ENCODE measurements at regions not wholly inside any gene's neighbourhood (a gene's known extent, or its start where the extent isn't known, plus 50 kb on each side); places are given as distances from the start of the nearest gene placed in this dataset.

GRCh38 chr9:12464910-12465512, 228.2 kb upstream of the TYRP1 start:
- Histone ChIP-seq H3K9ac (ENCODE audit: low read length) (no peak overlapping the region), H3K27ac (ENCODE audit: low read depth, low read length) (no peak overlapping the region), H3K4me1 (ENCODE audit: control insufficient read depth, insufficient read depth, low read length) (peaks cover 24% of the 10 kb centered on the region), H3K27me3 (ENCODE audit: control insufficient read depth, insufficient read depth, low read length) (no peaks in the 10 kb centered on the region), H3K36me3 (ENCODE audit: control insufficient read depth, insufficient read depth, low read length) (no peaks in the 10 kb centered on the region), H3K4me3 (ENCODE audit: low read depth, low read length) (no peak overlapping the region), H3K9me3 (ENCODE audit: control insufficient read depth, insufficient read depth, low read depth, low read length) (peaks cover 10% of the 10 kb centered on the region)

GRCh38 chr9:12469084-12469483, 224.1 kb upstream of the TYRP1 start:
- Histone ChIP-seq H3K27ac (ENCODE audit: low read depth, low read length) (no peak overlapping the region), H3K4me1 (ENCODE audit: control insufficient read depth, insufficient read depth, low read length) (peaks cover 8% of the 10 kb centered on the region), H3K27me3 (ENCODE audit: control insufficient read depth, insufficient read depth, low read length) (no peaks in the 10 kb centered on the region), H3K9me3 (ENCODE audit: control insufficient read depth, insufficient read depth, low read depth, low read length) (no peaks in the 10 kb centered on the region), H3K36me3 (ENCODE audit: control insufficient read depth, insufficient read depth, low read length) (no peaks in the 10 kb centered on the region), H3K9ac (ENCODE audit: low read length) (no peak overlapping the region), H3K4me3 (ENCODE audit: low read depth, low read length) (no peak overlapping the region)

- H3K27me3 ChIP-seq (ENCODE audit: control insufficient read depth, insufficient read depth, low read length), result no peaks in the 10 kb centered on the region
Measured at GRCh38 chr9:12494411-12494810, 198.8 kb upstream of the TYRP1 start.

GRCh38 chr9:12497790-12498189, 195.4 kb upstream of the TYRP1 start:
- Histone ChIP-seq H3K9ac (ENCODE audit: low read length) (no peak overlapping the region), H3K4me1 (ENCODE audit: control insufficient read depth, insufficient read depth, low read length) (no peaks in the 10 kb centered on the region), H3K4me3 (ENCODE audit: low read depth, low read length) (no peak overlapping the region), H3K9me3 (ENCODE audit: control insufficient read depth, insufficient read depth, low read depth, low read length) (no peaks in the 10 kb centered on the region), H3K36me3 (ENCODE audit: control insufficient read depth, insufficient read depth, low read length) (no peaks in the 10 kb centered on the region), H3K27me3 (ENCODE audit: control insufficient read depth, insufficient read depth, low read length) (no peaks in the 10 kb centered on the region), H3K27ac (ENCODE audit: low read depth, low read length) (no peak overlapping the region)

More at GRCh38 chr9:12494411-12494810, 198.8 kb upstream of the TYRP1 start:
- Histone ChIP-seq H3K36me3 (ENCODE audit: control insufficient read depth, insufficient read depth, low read length) (no peaks in the 10 kb centered on the region), H3K9ac (ENCODE audit: low read length) (no peak overlapping the region), H3K4me1 (ENCODE audit: control insufficient read depth, insufficient read depth, low read length) (no peaks in the 10 kb centered on the region), H3K4me3 (ENCODE audit: low read depth, low read length) (no peak overlapping the region), H3K9me3 (ENCODE audit: control insufficient read depth, insufficient read depth, low read depth, low read length) (no peaks in the 10 kb centered on the region), H3K27ac (ENCODE audit: low read depth, low read length) (no peak overlapping the region)

- no peak overlapping the region for H3K27ac ChIP-seq (ENCODE audit: low read depth, low read length)
- no peaks in the 10 kb centered on the region for H3K9me3 ChIP-seq (ENCODE audit: control insufficient read depth, insufficient read depth, low read depth, low read length)
- H3K4me3 ChIP-seq (ENCODE audit: low read depth, low read length), result no peak overlapping the region
- H3K4me1 ChIP-seq (ENCODE audit: control insufficient read depth, insufficient read depth, low read length), result no peaks in the 10 kb centered on the region
- no peaks in the 10 kb centered on the region for H3K27me3 ChIP-seq (ENCODE audit: control insufficient read depth, insufficient read depth, low read length)
- no peaks in the 10 kb centered on the region for H3K36me3 ChIP-seq (ENCODE audit: control insufficient read depth, insufficient read depth, low read length)
- no peak overlapping the region for H3K9ac ChIP-seq (ENCODE audit: low read length)
Measured at GRCh38 chr9:12502520-12502919, 190.7 kb upstream of the TYRP1 start.

- Histone ChIP-seq H3K9ac (ENCODE audit: low read length) (no peak overlapping the region), H3K27me3 (ENCODE audit: control insufficient read depth, insufficient read depth, low read length) (no peaks in the 10 kb centered on the region), H3K36me3 (ENCODE audit: control insufficient read depth, insufficient read depth, low read length) (no peaks in the 10 kb centered on the region), H3K9me3 (ENCODE audit: control insufficient read depth, insufficient read depth, low read depth, low read length) (no peaks in the 10 kb centered on the region), H3K4me3 (ENCODE audit: low read depth, low read length) (no peak overlapping the region), H3K4me1 (ENCODE audit: control insufficient read depth, insufficient read depth, low read length) (no peaks in the 10 kb centered on the region), H3K27ac (ENCODE audit: low read depth, low read length) (no peak overlapping the region)
Measured at GRCh38 chr9:12503606-12504122, 189.5 kb upstream of the TYRP1 start.

GRCh38 chr9:12510551-12510950, 182.6 kb upstream of the TYRP1 start:
- H3K36me3 ChIP-seq (ENCODE audit: control insufficient read depth, insufficient read depth, low read length), result no peaks in the 10 kb centered on the region
- H3K27ac ChIP-seq (ENCODE audit: low read depth, low read length), result no peak overlapping the region
- no peak overlapping the region for H3K4me3 ChIP-seq (ENCODE audit: low read depth, low read length)
- no peaks in the 10 kb centered on the region for H3K27me3 ChIP-seq (ENCODE audit: control insufficient read depth, insufficient read depth, low read length)
- no peak overlapping the region for H3K9ac ChIP-seq (ENCODE audit: low read length)
- no peaks in the 10 kb centered on the region for H3K4me1 ChIP-seq (ENCODE audit: control insufficient read depth, insufficient read depth, low read length)
- no peaks in the 10 kb centered on the region for H3K9me3 ChIP-seq (ENCODE audit: control insufficient read depth, insufficient read depth, low read depth, low read length)

- H3K4me3 ChIP-seq (ENCODE audit: low read depth, low read length), result no peak overlapping the region
Measured at GRCh38 chr9:12511726-12512125, 181.5 kb upstream of the TYRP1 start.

GRCh38 chr9:12516031-12516430, 177.2 kb upstream of the TYRP1 start:
- Histone ChIP-seq H3K27ac (ENCODE audit: low read depth, low read length) (no peak overlapping the region), H3K4me1 (ENCODE audit: control insufficient read depth, insufficient read depth, low read length) (peaks cover 4% of the 10 kb centered on the region; the same call in 1 of the 2 replicates), H3K27me3 (ENCODE audit: control insufficient read depth, insufficient read depth, low read length) (no peaks in the 10 kb centered on the region), H3K9me3 (ENCODE audit: control insufficient read depth, insufficient read depth, low read depth, low read length) (no peaks in the 10 kb centered on the region), H3K36me3 (ENCODE audit: control insufficient read depth, insufficient read depth, low read length) (no peaks in the 10 kb centered on the region), H3K4me3 (ENCODE audit: low read depth, low read length) (no peak overlapping the region), H3K9ac (ENCODE audit: low read length) (no peak overlapping the region)

More at GRCh38 chr9:12511726-12512125, 181.5 kb upstream of the TYRP1 start:
- H3K27ac ChIP-seq (ENCODE audit: low read depth, low read length), result no peak overlapping the region
- no peaks in the 10 kb centered on the region for H3K27me3 ChIP-seq (ENCODE audit: control insufficient read depth, insufficient read depth, low read length)
- H3K4me1 ChIP-seq (ENCODE audit: control insufficient read depth, insufficient read depth, low read length), result peaks cover 2% of the 10 kb centered on the region; the same call in 1 of the 2 replicates
- no peak overlapping the region for H3K9ac ChIP-seq (ENCODE audit: low read length)
- H3K9me3 ChIP-seq (ENCODE audit: control insufficient read depth, insufficient read depth, low read depth, low read length), result no peaks in the 10 kb centered on the region
- H3K36me3 ChIP-seq (ENCODE audit: control insufficient read depth, insufficient read depth, low read length), result no peaks in the 10 kb centered on the region

- H3K27me3 ChIP-seq (ENCODE audit: control insufficient read depth, insufficient read depth, low read length), result no peaks in the 10 kb centered on the region
Measured at GRCh38 chr9:12516573-12516972, 176.6 kb upstream of the TYRP1 start.

GRCh38 chr9:12538842-12539579, 154.2 kb upstream of the TYRP1 start:
- Histone ChIP-seq H3K4me1 (ENCODE audit: control insufficient read depth, insufficient read depth, low read length) (no peaks in the 10 kb centered on the region), H3K9ac (ENCODE audit: low read length) (no peak overlapping the region), H3K4me3 (ENCODE audit: low read depth, low read length) (no peak overlapping the region), H3K9me3 (ENCODE audit: control insufficient read depth, insufficient read depth, low read depth, low read length) (0 out of 2 replicates have a peak, but pooled peaks cover 3% of the 10 kb centered on the region), H3K27me3 (ENCODE audit: control insufficient read depth, insufficient read depth, low read length) (no peaks in the 10 kb centered on the region), H3K27ac (ENCODE audit: low read depth, low read length) (no peak overlapping the region), H3K36me3 (ENCODE audit: control insufficient read depth, insufficient read depth, low read length) (no peaks in the 10 kb centered on the region)

More at GRCh38 chr9:12516573-12516972, 176.6 kb upstream of the TYRP1 start:
- no peak overlapping the region for H3K4me3 ChIP-seq (ENCODE audit: low read depth, low read length)
- no peak overlapping the region for H3K9ac ChIP-seq (ENCODE audit: low read length)
- H3K4me1 ChIP-seq (ENCODE audit: control insufficient read depth, insufficient read depth, low read length), result peaks cover 4% of the 10 kb centered on the region; the same call in 1 of the 2 replicates
- H3K36me3 ChIP-seq (ENCODE audit: control insufficient read depth, insufficient read depth, low read length), result no peaks in the 10 kb centered on the region
- H3K9me3 ChIP-seq (ENCODE audit: control insufficient read depth, insufficient read depth, low read depth, low read length), result no peaks in the 10 kb centered on the region
- H3K27ac ChIP-seq (ENCODE audit: low read depth, low read length), result no peak overlapping the region
